ENCODE measurements at regions not wholly inside any gene's neighbourhood (a gene's known extent, or its start where the extent isn't known, plus 50 kb on each side); places are given as distances from the start of the nearest gene placed in this dataset.

- DNase-seq, result no peak
- no peak overlapping the region for H3K4me3 ChIP-seq
- H3K4me1 ChIP-seq, result no peaks in the 10 kb centered on the region
- H3K27ac ChIP-seq, result no peak overlapping the region
- TF ChIP-seq POLR2A (IDR thresholded peaks at IDR 0.05) (no peak), CTCF (IDR thresholded peaks at IDR 0.05) (no peak)
- intact Hi-C loops (cut with DNase I), result no loop called here
- no peaks in the 10 kb centered on the region for H3K36me3 ChIP-seq
- 75% methylated on average over 1 of the region's 4 CpGs for WGBS (ENCODE audit: insufficient coverage, low coverage, low lambda C conversion rate, missing lambda C conversion rate)
- no peak for ATAC-seq
- H3K27me3 ChIP-seq, result no peaks in the 10 kb centered on the region
- no peaks in the 10 kb centered on the region for H3K9me3 ChIP-seq
These were observed 166.7 kb downstream of the RBFOX3 start for GRCh38 chr17:79444198-79444597.

DNA sequence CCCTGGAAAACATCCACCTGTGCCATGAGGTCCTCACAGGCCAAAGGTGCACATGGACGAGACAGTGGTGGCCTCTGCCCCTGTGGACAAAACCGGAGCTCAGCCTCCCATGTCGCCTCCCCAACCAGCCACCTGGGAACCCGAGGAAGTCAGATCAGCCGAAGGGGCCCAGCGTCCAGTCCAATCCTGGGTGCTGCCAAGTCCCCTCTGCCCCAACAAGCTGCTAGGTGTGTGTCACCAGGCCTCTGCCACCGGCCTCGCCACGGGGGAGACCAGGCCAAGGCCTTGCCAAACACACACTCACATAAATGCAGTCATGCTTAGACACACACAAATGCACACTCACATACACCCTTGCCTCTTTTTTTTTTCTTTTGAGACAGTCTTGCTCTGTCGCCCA is 167.8 kb downstream of the RBFOX3 start:
- no peak overlapping the region for H3K4me3 ChIP-seq
- intact Hi-C loops (cut with DNase I), result no loop called here
- WGBS (ENCODE audit: insufficient coverage, low coverage, low lambda C conversion rate, missing lambda C conversion rate), result no CpG with 5 or more reads among the region's 10 CpGs
- H3K4me1 ChIP-seq, result no peaks in the 10 kb centered on the region
- no peaks in the 10 kb centered on the region for H3K27me3 ChIP-seq
- TF ChIP-seq POLR2A (IDR thresholded peaks at IDR 0.05) (no peak), CTCF (IDR thresholded peaks at IDR 0.05) (no peak)
- ATAC-seq (no peak), DNase-seq (no peak)
- H3K27ac ChIP-seq, result no peak overlapping the region
- no peaks in the 10 kb centered on the region for H3K9me3 ChIP-seq
- no peaks in the 10 kb centered on the region for H3K36me3 ChIP-seq

- intact Hi-C loops (cut with DNase I), result no loop called here
- Histone ChIP-seq H3K36me3 (no peaks in the 10 kb centered on the region), H3K27me3 (no peaks in the 10 kb centered on the region), H3K9me3 (no peaks in the 10 kb centered on the region), H3K27ac (no peak overlapping the region), H3K4me1 (no peaks in the 10 kb centered on the region), H3K4me3 (no peak overlapping the region)
- DNase-seq (no peak), ATAC-seq (no peak)
- TF ChIP-seq POLR2A (IDR thresholded peaks at IDR 0.05), result no peak
- TF ChIP-seq CTCF (IDR thresholded peaks at IDR 0.05), result no peak
- WGBS (ENCODE audit: insufficient coverage, low coverage, low lambda C conversion rate, missing lambda C conversion rate), result 58% methylated on average over 12 of the region's 15 CpGs
These were observed 169.3 kb downstream of the RBFOX3 start for GRCh38 chr17:79441356-79442160.

DNA sequence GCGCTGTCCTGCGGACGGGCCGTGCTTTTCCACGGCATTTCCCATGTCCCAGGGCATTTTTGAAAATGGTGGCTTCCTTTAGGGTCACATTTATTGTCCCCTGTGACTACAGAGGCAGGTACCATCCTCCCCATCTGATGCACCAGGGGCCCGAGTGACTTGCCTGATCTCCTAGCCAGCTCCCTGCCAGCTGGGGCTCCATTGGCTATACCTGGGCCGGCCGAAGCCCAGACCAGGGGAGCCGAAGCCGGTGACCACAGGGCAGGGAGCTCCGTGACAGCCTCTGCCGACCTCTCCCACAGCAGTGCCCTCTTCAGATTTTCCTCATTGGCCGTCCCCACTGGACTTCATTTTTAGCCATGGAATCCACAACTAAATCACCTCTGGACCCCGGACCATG is 170.6 kb downstream of the RBFOX3 start:
- Histone ChIP-seq H3K9me3 (no peaks in the 10 kb centered on the region), H3K27me3 (no peaks in the 10 kb centered on the region), H3K4me1 (no peaks in the 10 kb centered on the region), H3K4me3 (no peak overlapping the region), H3K36me3 (no peaks in the 10 kb centered on the region), H3K27ac (no peak overlapping the region)
- ATAC-seq, result no peak
- intact Hi-C loops (cut with DNase I), result no loop called here
- no peak for DNase-seq
- TF ChIP-seq POLR2A (IDR thresholded peaks at IDR 0.05), result no peak
- TF ChIP-seq CTCF (IDR thresholded peaks at IDR 0.05), result no peak
- 20% methylated on average over 2 of the region's 14 CpGs for WGBS (ENCODE audit: insufficient coverage, low coverage, low lambda C conversion rate, missing lambda C conversion rate)
